Panc1 (cell line): ENCODE measurements at regions not wholly inside any gene's neighbourhood (a gene's known extent, or its start where the extent isn't known, plus 50 kb on each side); places are given as distances from the start of the nearest gene placed in this dataset.

ENCODE experiments used
- ATAC-seq: fragments of 200-7000 bp; cut with Tn5 transposase; 2 replicates; pipeline ENCODE4 v1.9.1; 2020; ENCODE audit warnings: mild to moderate bottlenecking, moderate library complexity
- BruUV-seq: library from RNA; stranded (reverse); fragments of 400-500 nt; replicated peaks from 2 replicates; lab custom pipeline; 2021; lab: Mats Ljungman, UMichigan
- CTCF ChIA-PET: fragments of 300-600 bp; sonication (Branson Sonifier 250); formaldehyde crosslinking; loops from one replicate; lab custom pipeline; 2022; ENCODE audit warnings: antibody characterized with exemption; lab: Charles Lee
- POLR2A ChIA-PET: fragments of 300-600 bp; sonication (Branson Sonifier 250); formaldehyde crosslinking; loops from one replicate; lab custom pipeline; 2022; ENCODE audit warnings: antibody characterized with exemption; lab: Charles Lee
- DNase-seq: peaks from one replicate; pipeline ENCODE4 v3.0.0-alpha.2; 2010; ENCODE audit warnings: low read depth, low spot score
- H3K27ac ChIP-seq: 2 replicates; pipeline ENCODE4 v1.5.1; 2011; ENCODE audit warnings: mild to moderate bottlenecking, low read length, inconsistent platforms
- H3K27me3 ChIP-seq: fragments of 200-500 bp; sonication (Bioruptor generic); 2 replicates; pipeline ENCODE4 v1.6.0; 2014; ENCODE audit warnings: low read length, inconsistent platforms; ENCODE audit not compliant: control insufficient read depth, insufficient read depth
- H3K36me3 ChIP-seq: fragments of 200-500 bp; sonication (Bioruptor generic); 2 replicates; pipeline ENCODE4 v1.5.1; 2014; ENCODE audit warnings: inconsistent platforms, mild to moderate bottlenecking, low read length, moderate library complexity; ENCODE audit not compliant: control insufficient read depth, insufficient read depth
- H3K4me1 ChIP-seq: 2 replicates; pipeline ENCODE4 v1.5.1; 2011; ENCODE audit warnings: inconsistent platforms, mild to moderate bottlenecking, low read length, moderate library complexity; ENCODE audit not compliant: control insufficient read depth, insufficient read depth
- H3K4me3 ChIP-seq, 2 experiments: 2 replicates each; pipeline ENCODE4 v1.5.1; 2011 to 2012; ENCODE audit warnings: low read depth in 2 of 2, low read length in 2 of 2, mild to moderate bottlenecking in 2 of 2, inconsistent platforms in 1 of 2, moderate library complexity in 1 of 2
- H3K9me3 ChIP-seq: fragments of 200-500 bp; sonication (Bioruptor generic); 2 replicates; pipeline ENCODE4 v1.5.1; 2014; ENCODE audit warnings: low read depth, mild to moderate bottlenecking, inconsistent platforms, low read length, moderate library complexity; ENCODE audit not compliant: control insufficient read depth, insufficient read depth
- POLR2AphosphoS5 ChIP-seq: IDR thresholded peaks from 2 replicates; pipeline ENCODE4 v1.6.1; 2012; ENCODE audit warnings: mild to moderate bottlenecking, low read depth, low read length, moderate library complexity
- SIN3A ChIP-seq: IDR thresholded peaks from 2 replicates; pipeline ENCODE4 v1.6.1; 2012; ENCODE audit warnings: low read depth, mild to moderate bottlenecking, low read length, moderate library complexity, borderline replicate concordance; ENCODE audit not compliant: insufficient read depth
- in situ Hi-C: cut with HindIII; loops from 2 replicates; pipeline ENCODE4 v1.10.0; 2016; ENCODE audit warnings: low sequenced_read_pairs, low pct_unique_long_range_greater_than_20kb
- intact Hi-C: fragments of 100-400 bp; cut with micrococcal nuclease; formaldehyde crosslinking; loops from one replicate; pipeline ENCODE4 v1.10.0; 2022; ENCODE audit not compliant: unreplicated experiment
- TF ChIP-seq, protein P1 (sequence below): fragments of 450-650 bp; IDR thresholded peaks from 2 replicates; pipeline ENCODE4 v1.5.1; 2017; ENCODE audit warnings: mild to moderate bottlenecking
- TF ChIP-seq, protein P2 (sequence below), 2 experiments: IDR thresholded peaks; 2 replicates each; pipeline ENCODE4 v1.6.1; 2011 to 2012; ENCODE audit warnings: low read depth in 2 of 2, control low read depth in 1 of 2, low read length in 1 of 2, mild to moderate bottlenecking in 1 of 2, moderate library complexity in 1 of 2; ENCODE audit not compliant: insufficient read depth in 1 of 2

DNA sequence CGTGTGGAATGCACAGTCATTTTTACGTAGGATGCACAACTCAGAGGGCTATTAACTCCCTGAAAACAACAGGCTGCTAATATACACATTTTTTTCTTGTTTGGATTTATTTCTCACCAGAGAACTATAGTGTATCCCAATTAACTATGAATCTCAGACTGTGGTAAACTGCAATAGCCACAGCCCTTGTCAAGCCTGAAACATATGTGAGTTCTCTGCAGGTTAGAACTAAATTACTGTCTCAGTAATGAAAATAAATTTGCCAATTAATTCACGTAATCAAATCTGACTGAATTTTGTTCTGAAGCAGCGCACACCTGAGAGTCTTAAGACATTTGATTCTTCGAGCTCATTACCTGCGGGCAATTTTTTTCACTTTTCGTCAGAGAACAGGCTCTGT, 318.6 kb downstream of the PMP22 start:
- no TSS peak for BruUV-seq
- H3K27me3 ChIP-seq = no peaks in the 10 kb centered on the region
- in situ Hi-C loops (no loop called here), intact Hi-C loops (no loop called here)
- DNase-seq = no peak
- ChIA-PET CTCF (no interaction called here), POLR2A (no interaction called here)
- no peak for TF ChIP-seq POLR2AphosphoS5
- TF ChIP-seq, protein P1, sequence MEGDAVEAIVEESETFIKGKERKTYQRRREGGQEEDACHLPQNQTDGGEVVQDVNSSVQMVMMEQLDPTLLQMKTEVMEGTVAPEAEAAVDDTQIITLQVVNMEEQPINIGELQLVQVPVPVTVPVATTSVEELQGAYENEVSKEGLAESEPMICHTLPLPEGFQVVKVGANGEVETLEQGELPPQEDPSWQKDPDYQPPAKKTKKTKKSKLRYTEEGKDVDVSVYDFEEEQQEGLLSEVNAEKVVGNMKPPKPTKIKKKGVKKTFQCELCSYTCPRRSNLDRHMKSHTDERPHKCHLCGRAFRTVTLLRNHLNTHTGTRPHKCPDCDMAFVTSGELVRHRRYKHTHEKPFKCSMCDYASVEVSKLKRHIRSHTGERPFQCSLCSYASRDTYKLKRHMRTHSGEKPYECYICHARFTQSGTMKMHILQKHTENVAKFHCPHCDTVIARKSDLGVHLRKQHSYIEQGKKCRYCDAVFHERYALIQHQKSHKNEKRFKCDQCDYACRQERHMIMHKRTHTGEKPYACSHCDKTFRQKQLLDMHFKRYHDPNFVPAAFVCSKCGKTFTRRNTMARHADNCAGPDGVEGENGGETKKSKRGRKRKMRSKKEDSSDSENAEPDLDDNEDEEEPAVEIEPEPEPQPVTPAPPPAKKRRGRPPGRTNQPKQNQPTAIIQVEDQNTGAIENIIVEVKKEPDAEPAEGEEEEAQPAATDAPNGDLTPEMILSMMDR = no peak
- no peak for TF ChIP-seq SIN3A
- no peaks in the 10 kb centered on the region for H3K4me1 ChIP-seq
- no peaks in the 10 kb centered on the region for H3K36me3 ChIP-seq
- no peak for ATAC-seq
- H3K4me3 ChIP-seq = no peak overlapping the region
- no peaks in the 10 kb centered on the region for H3K9me3 ChIP-seq
- H3K27ac ChIP-seq = no peak overlapping the region

DNA sequence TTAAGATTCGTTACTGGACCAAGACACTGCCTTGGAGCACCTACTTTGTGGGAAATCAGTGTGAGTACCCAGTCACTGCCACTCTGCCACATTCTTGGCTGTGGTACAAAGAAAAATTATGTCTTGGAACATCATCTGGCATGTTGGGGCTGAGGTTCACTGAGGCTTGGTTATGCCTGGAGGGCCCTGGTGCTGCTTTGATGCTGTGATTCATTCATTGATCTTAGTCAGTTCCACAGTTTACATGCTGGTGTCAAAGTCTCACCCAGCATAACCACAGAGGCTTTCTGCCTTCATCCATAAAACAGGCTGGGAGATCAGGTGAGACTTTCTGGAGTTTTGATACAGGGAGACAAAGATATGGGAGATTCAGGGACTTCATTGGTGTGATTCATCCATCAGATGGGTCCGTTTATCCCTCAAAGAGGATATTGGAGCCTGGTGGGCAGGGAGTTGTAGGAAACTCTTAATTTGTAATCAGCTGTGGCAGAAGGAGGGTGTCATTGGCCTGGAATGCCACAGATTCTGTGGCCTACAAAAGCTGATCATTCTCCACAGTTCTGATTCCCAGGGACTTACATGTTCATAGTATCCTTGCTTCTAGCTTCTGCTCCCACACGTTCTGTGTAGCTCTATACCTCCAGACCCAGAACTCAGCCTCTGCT, 322.5 kb downstream of the PMP22 start:
- H3K36me3 ChIP-seq = no peaks in the 10 kb centered on the region
- no peak for DNase-seq
- ChIA-PET CTCF (no interaction called here), POLR2A (no interaction called here)
- TF ChIP-seq, protein P2, sequence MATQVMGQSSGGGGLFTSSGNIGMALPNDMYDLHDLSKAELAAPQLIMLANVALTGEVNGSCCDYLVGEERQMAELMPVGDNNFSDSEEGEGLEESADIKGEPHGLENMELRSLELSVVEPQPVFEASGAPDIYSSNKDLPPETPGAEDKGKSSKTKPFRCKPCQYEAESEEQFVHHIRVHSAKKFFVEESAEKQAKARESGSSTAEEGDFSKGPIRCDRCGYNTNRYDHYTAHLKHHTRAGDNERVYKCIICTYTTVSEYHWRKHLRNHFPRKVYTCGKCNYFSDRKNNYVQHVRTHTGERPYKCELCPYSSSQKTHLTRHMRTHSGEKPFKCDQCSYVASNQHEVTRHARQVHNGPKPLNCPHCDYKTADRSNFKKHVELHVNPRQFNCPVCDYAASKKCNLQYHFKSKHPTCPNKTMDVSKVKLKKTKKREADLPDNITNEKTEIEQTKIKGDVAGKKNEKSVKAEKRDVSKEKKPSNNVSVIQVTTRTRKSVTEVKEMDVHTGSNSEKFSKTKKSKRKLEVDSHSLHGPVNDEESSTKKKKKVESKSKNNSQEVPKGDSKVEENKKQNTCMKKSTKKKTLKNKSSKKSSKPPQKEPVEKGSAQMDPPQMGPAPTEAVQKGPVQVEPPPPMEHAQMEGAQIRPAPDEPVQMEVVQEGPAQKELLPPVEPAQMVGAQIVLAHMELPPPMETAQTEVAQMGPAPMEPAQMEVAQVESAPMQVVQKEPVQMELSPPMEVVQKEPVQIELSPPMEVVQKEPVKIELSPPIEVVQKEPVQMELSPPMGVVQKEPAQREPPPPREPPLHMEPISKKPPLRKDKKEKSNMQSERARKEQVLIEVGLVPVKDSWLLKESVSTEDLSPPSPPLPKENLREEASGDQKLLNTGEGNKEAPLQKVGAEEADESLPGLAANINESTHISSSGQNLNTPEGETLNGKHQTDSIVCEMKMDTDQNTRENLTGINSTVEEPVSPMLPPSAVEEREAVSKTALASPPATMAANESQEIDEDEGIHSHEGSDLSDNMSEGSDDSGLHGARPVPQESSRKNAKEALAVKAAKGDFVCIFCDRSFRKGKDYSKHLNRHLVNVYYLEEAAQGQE (IDR thresholded peaks at IDR 0.05; ENCODE audit: insufficient read depth in 1 of 2, low read depth in 2 of 2, low read length in 1 of 2) = no peak
- TF ChIP-seq POLR2AphosphoS5 = no peak
- TF ChIP-seq, protein P1 = no peak
- no peak for TF ChIP-seq SIN3A
- no peak overlapping the region for H3K27ac ChIP-seq
- no peak overlapping the region for H3K4me3 ChIP-seq
- intact Hi-C loops (no loop called here), in situ Hi-C loops (no loop called here)
- no peak for ATAC-seq
- BruUV-seq = no TSS peak
- H3K27me3 ChIP-seq = no peaks in the 10 kb centered on the region
- no peaks in the 10 kb centered on the region for H3K4me1 ChIP-seq
- no peaks in the 10 kb centered on the region for H3K9me3 ChIP-seq
